ENCODE measurements at regions not wholly inside any gene's neighbourhood (a gene's known extent, or its start where the extent isn't known, plus 50 kb on each side); places are given as distances from the start of the nearest gene placed in this dataset.

GRCh38 chr2:41729800-41730364 is 317.9 kb upstream of the PKDCC start:
- no peak for DNase-seq (ENCODE audit: extremely low read depth, low read depth)
- no peak for TF ChIP-seq CTCF (IDR thresholded peaks at IDR 0.05; ENCODE audit: low read depth, low read length)

- DNase-seq (ENCODE audit: extremely low read depth, low read depth): no peak
- TF ChIP-seq CTCF (IDR thresholded peaks at IDR 0.05; ENCODE audit: low read depth, low read length): no peak
Measured at GRCh38 chr2:41735006-41735405, 312.8 kb upstream of the PKDCC start.

- no peak for TF ChIP-seq CTCF (IDR thresholded peaks at IDR 0.05; ENCODE audit: low read depth, low read length)
- no peak for DNase-seq (ENCODE audit: extremely low read depth, low read depth)
Measured at GRCh38 chr2:41735476-41735875, 312.3 kb upstream of the PKDCC start.

- DNase-seq (ENCODE audit: extremely low read depth, low read depth): no peak
- no peak for TF ChIP-seq CTCF (IDR thresholded peaks at IDR 0.05; ENCODE audit: low read depth, low read length)
Measured at GRCh38 chr2:41736105-41736567, 311.7 kb upstream of the PKDCC start.

- no peak for TF ChIP-seq CTCF (IDR thresholded peaks at IDR 0.05; ENCODE audit: low read depth, low read length)
- DNase-seq (ENCODE audit: extremely low read depth, low read depth): no peak
Measured at GRCh38 chr2:41736586-41736985, 311.2 kb upstream of the PKDCC start.

- no peak for TF ChIP-seq CTCF (IDR thresholded peaks at IDR 0.05; ENCODE audit: low read depth, low read length)
- DNase-seq (ENCODE audit: extremely low read depth, low read depth): no peak
Measured at GRCh38 chr2:41737888-41738287, 309.9 kb upstream of the PKDCC start.

GRCh38 chr2:41741951-41742595 is 305.7 kb upstream of the PKDCC start:
- no peak for DNase-seq (ENCODE audit: extremely low read depth, low read depth)

More at GRCh38 chr2:41741951-41742595, 305.7 kb upstream of the PKDCC start:
- no peak for TF ChIP-seq CTCF (IDR thresholded peaks at IDR 0.05; ENCODE audit: low read depth, low read length)

All from AG09319 (cell line).